Calu3 (cell line): ENCODE measurements at regions not wholly inside any gene's neighbourhood (a gene's known extent, or its start where the extent isn't known, plus 50 kb on each side); places are given as distances from the start of the nearest gene placed in this dataset.

Source experiments
- BruUV-seq: library from RNA; stranded (reverse); fragments of 400-500 nt; replicated peaks from 2 replicates; lab custom pipeline; 2021; lab: Mats Ljungman, UMichigan
- CTCF ChIA-PET: fragments of 300-600 bp; sonication (Branson Sonifier 250); formaldehyde crosslinking; loops from one replicate; lab custom pipeline; 2022; ENCODE audit warnings: antibody characterized with exemption; lab: Charles Lee
- DNase-seq: peaks from one replicate; pipeline ENCODE4 v3.0.0; 2022
- H3K27ac Mint-ChIP-seq: one replicate; pipeline ENCODE4 v1.8.0; 2022; ENCODE audit warnings: mixed read lengths; ENCODE audit not compliant: unreplicated experiment
- H3K27me3 Mint-ChIP-seq: one replicate; pipeline ENCODE4 v1.8.0; 2022; ENCODE audit warnings: mixed read lengths; ENCODE audit not compliant: unreplicated experiment
- H3K36me3 Mint-ChIP-seq: one replicate; pipeline ENCODE4 v1.8.0; 2022; ENCODE audit warnings: mild to moderate bottlenecking, moderate library complexity, mixed read lengths; ENCODE audit not compliant: insufficient read depth, unreplicated experiment
- H3K4me1 Mint-ChIP-seq: one replicate; pipeline ENCODE4 v1.8.0; 2022; ENCODE audit warnings: mild to moderate bottlenecking, low read depth, mixed read lengths; ENCODE audit not compliant: unreplicated experiment
- H3K4me3 Mint-ChIP-seq: one replicate; pipeline ENCODE4 v1.8.0; 2022; ENCODE audit warnings: mild to moderate bottlenecking, low read depth, moderate library complexity, mixed read lengths; ENCODE audit not compliant: unreplicated experiment
- H3K9me3 Mint-ChIP-seq: one replicate; pipeline ENCODE4 v1.8.0; 2022; ENCODE audit warnings: low read depth, mixed read lengths; ENCODE audit not compliant: unreplicated experiment
- intact Hi-C: fragments of 100-400 bp; cut with micrococcal nuclease; formaldehyde crosslinking; loops from one replicate; pipeline ENCODE4 v1.10.0; 2022; ENCODE audit not compliant: unreplicated experiment
- TF ChIP-seq, protein P1 (sequence below): fragments of 200-600 bp; IDR thresholded peaks from one replicate; pipeline ENCODE4 v1.8.0; 2022; ENCODE audit warnings: antibody characterized with exemption; ENCODE audit not compliant: unreplicated experiment

- Mint-ChIP-seq H3K27ac (peak overlapping the region; percentile 91), H3K9me3 (no peaks in the 10 kb centered on the region), H3K4me3 (no peak overlapping the region), H3K36me3 (no peaks in the 10 kb centered on the region), H3K4me1 (peaks cover 12% of the 10 kb centered on the region), H3K27me3 (no peaks in the 10 kb centered on the region)
- CTCF ChIA-PET, result interaction anchor here (1.0 kb wide), 1 partner anchor 11 kb away, joined by 4 read pairs; no protein-coding TSS in a partner anchor
- no TSS peak for BruUV-seq
- intact Hi-C loops, result loop anchor here (5.0 kb wide), 1 partner anchor 157 kb away; no protein-coding TSS in a partner anchor
- TF ChIP-seq, protein P1, sequence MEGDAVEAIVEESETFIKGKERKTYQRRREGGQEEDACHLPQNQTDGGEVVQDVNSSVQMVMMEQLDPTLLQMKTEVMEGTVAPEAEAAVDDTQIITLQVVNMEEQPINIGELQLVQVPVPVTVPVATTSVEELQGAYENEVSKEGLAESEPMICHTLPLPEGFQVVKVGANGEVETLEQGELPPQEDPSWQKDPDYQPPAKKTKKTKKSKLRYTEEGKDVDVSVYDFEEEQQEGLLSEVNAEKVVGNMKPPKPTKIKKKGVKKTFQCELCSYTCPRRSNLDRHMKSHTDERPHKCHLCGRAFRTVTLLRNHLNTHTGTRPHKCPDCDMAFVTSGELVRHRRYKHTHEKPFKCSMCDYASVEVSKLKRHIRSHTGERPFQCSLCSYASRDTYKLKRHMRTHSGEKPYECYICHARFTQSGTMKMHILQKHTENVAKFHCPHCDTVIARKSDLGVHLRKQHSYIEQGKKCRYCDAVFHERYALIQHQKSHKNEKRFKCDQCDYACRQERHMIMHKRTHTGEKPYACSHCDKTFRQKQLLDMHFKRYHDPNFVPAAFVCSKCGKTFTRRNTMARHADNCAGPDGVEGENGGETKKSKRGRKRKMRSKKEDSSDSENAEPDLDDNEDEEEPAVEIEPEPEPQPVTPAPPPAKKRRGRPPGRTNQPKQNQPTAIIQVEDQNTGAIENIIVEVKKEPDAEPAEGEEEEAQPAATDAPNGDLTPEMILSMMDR, result no peak
- DNase-seq, result no peak
These were observed 80.9 kb downstream of the C3orf38 start for GRCh38 chr3:88230638-88231037.

DNA sequence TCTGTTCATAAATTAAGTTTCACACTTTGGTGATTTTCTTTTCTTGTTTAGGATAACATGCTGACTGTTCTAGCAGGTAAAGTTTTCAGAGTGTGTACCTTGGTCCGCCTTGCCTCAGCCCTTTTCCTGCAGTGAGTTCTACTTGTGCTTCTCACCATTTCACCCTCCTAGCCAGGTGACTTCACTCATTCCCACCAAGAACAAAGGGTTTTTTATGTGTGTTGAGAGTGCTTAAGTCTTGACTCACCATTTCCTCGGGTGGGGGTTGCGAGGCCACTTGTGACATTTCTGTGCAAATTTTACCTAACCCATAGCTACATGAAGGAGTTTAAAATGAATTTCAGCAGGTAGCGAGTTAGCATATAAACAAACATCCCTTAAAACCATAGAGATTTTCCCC lies 81.4 kb downstream of the C3orf38 start:
- CTCF ChIA-PET, result interaction anchor here (1.0 kb wide), 1 partner anchor 12 kb away, joined by 4 read pairs; no protein-coding TSS in a partner anchor
- BruUV-seq, result no TSS peak
- H3K4me1 Mint-ChIP-seq, result peaks cover 12% of the 10 kb centered on the region
- peak; percentile 68 for DNase-seq
- H3K4me3 Mint-ChIP-seq, result peak overlapping the region; percentile 12
- H3K27me3 Mint-ChIP-seq, result no peaks in the 10 kb centered on the region
- peak overlapping the region; percentile 91 for H3K27ac Mint-ChIP-seq
- TF ChIP-seq, protein P1, result no peak
- no peaks in the 10 kb centered on the region for H3K36me3 Mint-ChIP-seq
- intact Hi-C loops, result loop anchor here (5.0 kb wide), 1 partner anchor 156 kb away; no protein-coding TSS in a partner anchor
- H3K9me3 Mint-ChIP-seq, result no peaks in the 10 kb centered on the region

GRCh38 chr3:88231632-88232031 lies 81.9 kb downstream of the C3orf38 start:
- no TSS peak for BruUV-seq
- CTCF ChIA-PET, result interaction anchor here (1.0 kb wide), 1 partner anchor 12 kb away, joined by 4 read pairs; no protein-coding TSS in a partner anchor
- intact Hi-C loops, result loop anchor here (5.0 kb wide), 1 partner anchor 156 kb away; no protein-coding TSS in a partner anchor
- Mint-ChIP-seq H3K9me3 (no peaks in the 10 kb centered on the region), H3K4me3 (peak overlapping the region; percentile 12), H3K36me3 (no peaks in the 10 kb centered on the region), H3K27me3 (no peaks in the 10 kb centered on the region), H3K4me1 (peaks cover 12% of the 10 kb centered on the region), H3K27ac (peak overlapping the region; percentile 91)
- TF ChIP-seq, protein P1, result no peak
- peak; percentile 7 for DNase-seq

DNA sequence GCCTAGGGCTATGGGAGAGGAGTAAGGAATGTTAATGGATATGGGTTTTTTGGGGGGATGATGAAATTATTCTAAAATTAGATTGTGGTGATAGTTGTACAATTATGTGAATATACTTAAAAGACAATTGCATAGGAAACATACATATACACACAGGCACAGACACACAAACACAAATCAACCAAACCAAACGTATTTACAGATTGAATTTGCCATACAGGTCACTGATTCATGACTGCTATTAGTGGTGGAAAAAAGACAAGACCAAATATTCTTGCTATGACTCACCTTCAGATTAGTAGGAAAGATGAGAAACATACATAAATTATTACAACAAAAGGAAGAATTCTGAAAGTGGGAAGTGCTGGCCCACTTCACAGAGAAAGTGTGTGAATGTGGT lies 85.3 kb downstream of the C3orf38 start:
- no TSS peak for BruUV-seq

More for the DNA sequence above, 85.3 kb downstream of the C3orf38 start:
- H3K27me3 Mint-ChIP-seq, result no peaks in the 10 kb centered on the region
- no peak overlapping the region for H3K4me3 Mint-ChIP-seq
- H3K36me3 Mint-ChIP-seq, result no peaks in the 10 kb centered on the region
- H3K4me1 Mint-ChIP-seq, result peaks cover 12% of the 10 kb centered on the region
- H3K9me3 Mint-ChIP-seq, result no peaks in the 10 kb centered on the region
- DNase-seq, result no peak
- H3K27ac Mint-ChIP-seq, result no peak overlapping the region
- intact Hi-C loops, result no loop called here
- TF ChIP-seq, protein P1, result no peak
- CTCF ChIA-PET, result no interaction called here
